AG10803 (cell line): ENCODE measurements at regions not wholly inside any gene's neighbourhood (a gene's known extent, or its start where the extent isn't known, plus 50 kb on each side); places are given as distances from the start of the nearest gene placed in this dataset.

Experiments
- DNase-seq: peaks from one replicate; pipeline ENCODE4 v3.0.0; 2010; ENCODE audit warnings: low read depth
- H3K4me3 ChIP-seq: 2 replicates; pipeline ENCODE4 v1.5.1; 2011; ENCODE audit warnings: mild to moderate bottlenecking, low read length, control low read depth
- TF ChIP-seq, protein P1 (sequence below): conservative IDR thresholded peaks from 2 replicates; pipeline ENCODE4 v1.5.1; 2011; ENCODE audit warnings: mild to moderate bottlenecking, low read length, control low read depth, inconsistent platforms

DNA sequence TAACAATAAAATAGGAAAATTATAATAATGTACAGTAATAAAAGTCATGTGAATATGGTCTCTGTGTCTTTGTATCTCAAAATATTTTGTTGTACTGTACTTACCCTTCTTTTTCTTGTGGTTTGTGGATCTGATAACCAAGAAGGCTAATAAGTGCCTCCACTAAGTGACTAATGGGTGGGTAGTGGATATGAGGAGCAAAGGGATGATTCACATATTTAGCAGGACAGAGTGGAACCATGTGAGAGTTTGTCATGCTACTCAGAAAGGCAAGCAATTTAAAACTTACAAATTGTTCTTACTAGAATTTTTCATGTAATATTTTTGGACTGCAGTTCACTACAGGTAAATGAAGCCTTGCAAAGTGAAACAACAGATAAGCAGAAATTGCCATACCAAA, 1241.2 kb upstream of the CDH2 start:
- no peak overlapping the region for H3K4me3 ChIP-seq
- DNase-seq: peak; percentile 57
- TF ChIP-seq, protein P1, sequence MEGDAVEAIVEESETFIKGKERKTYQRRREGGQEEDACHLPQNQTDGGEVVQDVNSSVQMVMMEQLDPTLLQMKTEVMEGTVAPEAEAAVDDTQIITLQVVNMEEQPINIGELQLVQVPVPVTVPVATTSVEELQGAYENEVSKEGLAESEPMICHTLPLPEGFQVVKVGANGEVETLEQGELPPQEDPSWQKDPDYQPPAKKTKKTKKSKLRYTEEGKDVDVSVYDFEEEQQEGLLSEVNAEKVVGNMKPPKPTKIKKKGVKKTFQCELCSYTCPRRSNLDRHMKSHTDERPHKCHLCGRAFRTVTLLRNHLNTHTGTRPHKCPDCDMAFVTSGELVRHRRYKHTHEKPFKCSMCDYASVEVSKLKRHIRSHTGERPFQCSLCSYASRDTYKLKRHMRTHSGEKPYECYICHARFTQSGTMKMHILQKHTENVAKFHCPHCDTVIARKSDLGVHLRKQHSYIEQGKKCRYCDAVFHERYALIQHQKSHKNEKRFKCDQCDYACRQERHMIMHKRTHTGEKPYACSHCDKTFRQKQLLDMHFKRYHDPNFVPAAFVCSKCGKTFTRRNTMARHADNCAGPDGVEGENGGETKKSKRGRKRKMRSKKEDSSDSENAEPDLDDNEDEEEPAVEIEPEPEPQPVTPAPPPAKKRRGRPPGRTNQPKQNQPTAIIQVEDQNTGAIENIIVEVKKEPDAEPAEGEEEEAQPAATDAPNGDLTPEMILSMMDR: no peak

DNA sequence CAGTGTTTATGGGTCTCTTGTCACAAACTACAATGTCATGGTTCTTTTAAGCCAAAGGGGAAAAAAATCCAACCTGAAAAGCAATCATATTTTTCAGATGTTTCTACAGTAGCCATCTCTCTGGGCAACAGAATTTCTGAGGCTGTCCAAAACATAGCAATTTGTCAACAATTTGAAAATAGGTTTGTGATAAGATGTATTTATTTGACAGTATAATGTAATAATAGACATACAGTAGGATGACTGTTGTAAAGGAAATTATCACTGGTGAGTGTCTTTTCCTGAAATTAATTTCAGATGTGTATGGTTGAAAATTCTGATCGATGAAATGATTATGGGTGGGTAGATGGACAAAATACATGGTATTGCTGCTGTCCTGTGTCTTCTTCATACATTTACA, 1230.1 kb upstream of the CDH2 start:
- TF ChIP-seq, protein P1: no peak
- DNase-seq: no peak
- H3K4me3 ChIP-seq: no peak overlapping the region

DNA sequence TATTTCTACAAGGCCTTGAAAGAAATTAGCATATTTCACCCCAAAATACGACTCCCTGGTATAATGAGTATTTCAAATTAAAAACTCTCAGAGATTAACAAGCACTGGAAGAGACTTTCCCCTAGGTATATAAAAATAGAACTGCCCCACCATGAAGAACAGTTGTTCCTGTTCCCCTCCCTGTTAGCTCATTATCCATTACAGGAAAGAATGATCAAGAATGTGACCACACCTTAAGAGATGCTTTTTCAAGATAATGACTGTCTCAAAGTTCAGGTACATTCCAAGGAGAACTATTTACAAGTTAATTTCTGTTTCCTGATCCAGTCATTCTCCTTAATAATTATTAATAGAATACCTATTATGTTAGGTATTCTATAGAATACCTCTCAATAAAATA, 1220.6 kb upstream of the CDH2 start:
- TF ChIP-seq, protein P1: no peak
- H3K4me3 ChIP-seq: no peak overlapping the region
- no peak for DNase-seq

DNA sequence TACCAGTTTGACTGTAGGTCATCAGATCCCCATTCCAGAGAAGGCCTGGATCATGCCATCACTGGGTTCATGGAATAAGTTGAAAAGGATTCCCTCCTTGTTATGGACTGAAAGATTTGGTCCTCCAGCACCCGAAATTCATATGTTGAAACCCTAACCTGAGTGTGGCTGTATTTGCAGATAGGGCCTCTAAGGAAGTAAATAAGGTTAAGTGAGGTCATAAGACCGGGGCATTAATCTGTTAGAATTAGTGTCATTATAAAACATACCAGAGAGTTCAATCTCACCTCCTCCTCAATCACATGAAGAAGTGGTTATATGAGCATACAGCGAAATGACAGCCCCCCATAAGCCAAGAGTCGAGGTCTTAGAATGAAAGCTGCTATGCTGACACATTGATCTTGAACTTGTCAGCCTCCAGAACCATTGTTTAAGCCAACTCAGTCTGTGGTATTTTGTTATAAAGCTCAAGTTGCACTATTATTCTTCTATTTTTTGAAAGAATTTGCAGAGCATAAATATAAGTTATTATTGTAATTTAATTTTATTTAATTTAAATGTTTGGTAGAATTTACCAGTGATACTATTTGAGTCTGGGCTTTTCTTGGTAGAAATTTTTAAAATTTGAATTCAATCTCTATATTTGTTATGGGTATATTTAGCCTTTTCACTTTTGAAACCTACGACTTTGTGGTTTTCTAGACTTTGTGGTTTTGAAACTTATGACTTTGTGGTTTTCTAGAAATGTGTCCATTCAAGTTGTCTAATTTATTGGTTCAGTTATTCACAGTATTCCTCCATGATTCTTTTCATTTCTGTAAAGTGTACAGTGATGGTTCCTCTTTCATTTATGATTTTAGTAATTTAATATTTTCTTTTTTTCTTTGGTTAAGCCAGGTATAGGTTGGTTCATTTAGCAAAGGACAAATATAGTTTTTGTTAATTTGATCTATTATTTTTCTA, 1206.7 kb upstream of the CDH2 start:
- TF ChIP-seq, protein P1: no peak
- no peak overlapping the region for H3K4me3 ChIP-seq
- peak; percentile 25 for DNase-seq

DNA sequence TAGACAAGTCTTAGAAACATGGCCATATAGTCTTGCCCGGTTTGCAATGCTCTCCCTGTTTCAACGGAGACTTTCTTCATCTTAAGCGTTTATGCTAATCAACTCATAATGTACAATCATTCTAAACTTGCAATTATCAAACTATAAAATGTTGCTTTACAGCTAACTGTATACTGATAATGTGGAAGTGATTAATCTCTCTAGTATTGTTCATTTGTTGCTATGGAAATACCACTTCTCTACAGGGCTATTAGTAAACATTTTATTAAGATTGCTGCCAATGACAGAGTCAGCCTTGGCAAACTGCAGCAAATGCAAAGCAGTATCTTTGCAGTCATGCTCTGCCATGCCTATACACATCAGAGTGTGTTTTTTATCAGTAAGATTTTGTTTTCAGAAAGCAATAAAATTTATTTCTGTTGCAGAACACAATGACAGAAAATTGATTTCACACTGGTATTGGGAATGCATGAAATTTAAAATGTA, 1201.8 kb upstream of the CDH2 start:
- TF ChIP-seq, protein P1: no peak
- DNase-seq: no peak
- no peak overlapping the region for H3K4me3 ChIP-seq

DNA sequence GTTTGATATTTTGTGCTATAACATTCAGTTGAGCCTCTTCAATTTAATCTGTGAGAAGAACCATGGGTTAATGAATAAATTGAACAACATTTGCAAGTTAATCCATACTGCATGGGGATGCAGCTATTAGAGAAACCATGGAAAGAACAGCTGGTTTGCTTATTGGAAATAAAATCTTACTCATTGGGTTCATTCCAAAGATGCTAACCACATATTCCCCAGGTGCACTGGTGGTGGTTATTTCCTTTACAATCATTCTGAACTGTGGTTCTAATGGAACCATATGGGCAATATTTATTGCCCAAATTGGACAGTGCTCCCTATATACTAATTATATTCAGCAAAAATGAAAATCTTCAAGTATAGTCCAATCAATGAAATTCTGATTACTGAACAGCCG, 1200.4 kb upstream of the CDH2 start:
- TF ChIP-seq, protein P1: no peak
- DNase-seq: no peak
- H3K4me3 ChIP-seq: no peak overlapping the region

DNA sequence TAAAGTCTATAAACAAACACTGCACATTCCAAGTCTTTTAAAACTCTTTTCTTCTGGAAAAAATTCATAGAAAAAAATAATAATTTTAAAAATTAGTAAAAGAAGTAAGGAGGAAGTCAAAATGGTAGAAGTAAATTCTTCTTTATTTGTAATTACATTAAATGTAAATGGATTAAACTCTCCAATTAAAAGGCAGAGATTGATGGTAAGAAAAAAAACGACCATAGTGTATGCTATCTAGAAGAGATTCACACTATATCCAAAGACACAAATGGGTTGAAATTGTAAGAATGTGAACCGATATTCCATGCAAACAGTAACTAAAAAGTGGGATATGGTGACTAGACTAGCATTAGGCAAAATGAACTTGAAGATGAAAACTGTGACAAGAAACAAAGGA, 1196.1 kb upstream of the CDH2 start:
- H3K4me3 ChIP-seq: no peak overlapping the region
- no peak for DNase-seq
- TF ChIP-seq, protein P1: no peak
